Astrocyte of the spinal cord (primary cell): ENCODE measurements at regions not wholly inside any gene's neighbourhood (a gene's known extent, or its start where the extent isn't known, plus 50 kb on each side); places are given as distances from the start of the nearest gene placed in this dataset.

Source experiments
- DNase-seq: peaks from one replicate; pipeline ENCODE4 v3.0.0; 2011; ENCODE audit warnings: low read depth, low spot score
- H3K4me3 ChIP-seq: 2 replicates; pipeline ENCODE4 v1.5.1; 2011; ENCODE audit warnings: low read depth, mild to moderate bottlenecking, low read length, moderate library complexity
- in situ Hi-C: cut with HindIII; loops from 2 replicates; pipeline ENCODE4 v1.10.0; 2017; ENCODE audit warnings: low sequenced_read_pairs
- TF ChIP-seq, protein P1 (sequence below): IDR thresholded peaks from 2 replicates; pipeline ENCODE4 v1.5.1; 2012; ENCODE audit warnings: low read depth, mild to moderate bottlenecking, low read length, inconsistent platforms

DNA sequence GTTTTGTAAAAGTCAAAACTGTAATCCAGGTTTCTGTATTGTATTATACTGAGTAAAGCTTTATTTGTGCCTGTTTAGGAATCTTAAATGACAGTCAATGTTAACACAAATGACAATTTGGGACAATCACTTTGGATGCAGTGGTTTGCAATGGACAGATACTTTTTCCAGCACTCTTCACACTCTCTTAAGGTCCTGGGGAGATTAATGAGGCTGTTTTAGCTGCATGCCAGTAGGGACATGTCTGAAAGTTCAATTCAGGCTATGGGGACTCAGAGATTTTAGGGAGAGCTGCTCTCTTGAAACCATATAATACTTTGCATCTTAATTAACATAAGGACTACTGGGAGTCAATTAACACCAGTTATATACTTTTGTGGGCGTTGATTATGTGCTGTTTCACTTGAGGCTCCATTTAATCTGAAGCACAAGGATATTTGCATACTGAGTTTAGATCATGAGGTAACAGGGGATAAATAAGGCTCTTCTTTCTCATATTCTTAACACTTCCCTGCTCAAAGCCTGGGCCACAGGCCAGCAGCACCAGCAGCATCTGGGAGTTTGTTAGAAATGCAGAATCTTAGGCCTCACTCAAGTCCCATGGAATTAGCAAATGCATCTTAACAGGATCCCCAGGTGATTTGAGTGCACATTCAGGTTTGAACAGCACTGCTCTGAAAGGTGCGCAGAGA is 972.8 kb downstream of the PLOD2 start:
- in situ Hi-C loops = no loop called here
- no peak overlapping the region for H3K4me3 ChIP-seq
- TF ChIP-seq, protein P1, sequence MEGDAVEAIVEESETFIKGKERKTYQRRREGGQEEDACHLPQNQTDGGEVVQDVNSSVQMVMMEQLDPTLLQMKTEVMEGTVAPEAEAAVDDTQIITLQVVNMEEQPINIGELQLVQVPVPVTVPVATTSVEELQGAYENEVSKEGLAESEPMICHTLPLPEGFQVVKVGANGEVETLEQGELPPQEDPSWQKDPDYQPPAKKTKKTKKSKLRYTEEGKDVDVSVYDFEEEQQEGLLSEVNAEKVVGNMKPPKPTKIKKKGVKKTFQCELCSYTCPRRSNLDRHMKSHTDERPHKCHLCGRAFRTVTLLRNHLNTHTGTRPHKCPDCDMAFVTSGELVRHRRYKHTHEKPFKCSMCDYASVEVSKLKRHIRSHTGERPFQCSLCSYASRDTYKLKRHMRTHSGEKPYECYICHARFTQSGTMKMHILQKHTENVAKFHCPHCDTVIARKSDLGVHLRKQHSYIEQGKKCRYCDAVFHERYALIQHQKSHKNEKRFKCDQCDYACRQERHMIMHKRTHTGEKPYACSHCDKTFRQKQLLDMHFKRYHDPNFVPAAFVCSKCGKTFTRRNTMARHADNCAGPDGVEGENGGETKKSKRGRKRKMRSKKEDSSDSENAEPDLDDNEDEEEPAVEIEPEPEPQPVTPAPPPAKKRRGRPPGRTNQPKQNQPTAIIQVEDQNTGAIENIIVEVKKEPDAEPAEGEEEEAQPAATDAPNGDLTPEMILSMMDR = no peak
- no peak for DNase-seq

DNA sequence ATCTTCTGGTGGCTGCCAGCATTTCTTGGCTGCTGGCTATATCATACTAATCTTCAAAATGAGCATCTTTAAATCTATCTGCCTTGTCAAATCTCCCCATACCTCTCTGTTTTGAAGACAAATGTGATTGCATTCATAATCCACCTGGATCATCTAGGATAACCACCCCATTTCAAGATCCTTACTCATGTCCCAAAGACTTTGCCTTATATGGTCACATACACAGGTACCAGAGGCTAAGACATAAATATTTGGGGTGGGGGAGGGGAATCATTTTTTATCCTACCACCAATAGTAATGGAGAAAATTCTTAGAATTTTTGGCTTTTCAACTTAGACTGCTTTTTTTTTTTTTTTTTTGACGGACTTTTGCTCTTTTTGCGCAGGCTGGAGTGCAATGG is 970.8 kb downstream of the PLOD2 start:
- TF ChIP-seq, protein P1 = no peak
- no peak for DNase-seq
- in situ Hi-C loops = no loop called here
- H3K4me3 ChIP-seq = no peak overlapping the region

DNA sequence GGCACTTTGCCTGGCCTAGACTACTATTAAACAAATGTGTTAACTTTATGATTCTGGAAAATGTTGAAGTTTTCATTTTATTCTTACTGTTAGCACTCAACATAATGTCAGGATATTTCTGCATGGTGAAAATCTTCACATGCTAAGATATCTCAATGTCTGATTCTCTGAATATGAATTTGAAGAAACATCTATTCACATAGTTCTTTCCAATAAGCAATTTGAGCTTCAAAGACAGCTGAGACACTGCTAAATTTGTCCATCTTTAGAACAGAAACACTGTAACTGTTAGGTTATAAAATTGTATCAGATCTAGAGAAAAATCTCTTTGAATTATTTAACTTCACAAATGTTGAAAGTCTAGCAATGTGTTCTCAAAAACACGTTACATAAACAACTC is 970.2 kb downstream of the PLOD2 start:
- in situ Hi-C loops = no loop called here
- H3K4me3 ChIP-seq = no peak overlapping the region
- no peak for DNase-seq
- TF ChIP-seq, protein P1 = no peak

DNA sequence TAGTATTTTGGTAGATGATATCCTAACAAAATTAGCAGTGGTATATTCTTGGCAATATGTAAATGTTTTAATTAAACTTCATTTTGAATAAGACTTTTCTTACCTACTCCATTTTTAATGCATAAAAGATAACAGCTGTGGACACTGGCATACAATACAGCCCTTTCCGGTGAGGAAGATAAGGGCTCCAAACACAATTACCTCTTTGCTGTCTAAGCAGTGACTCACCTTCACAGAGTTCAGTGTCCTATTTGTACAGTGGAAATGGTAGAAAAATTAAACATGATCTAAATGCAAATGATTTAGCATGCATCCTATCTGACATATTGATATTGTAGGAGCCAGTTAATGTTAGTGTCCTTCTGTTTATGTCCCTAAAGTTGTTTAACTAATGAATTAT is 969.4 kb downstream of the PLOD2 start:
- in situ Hi-C loops = no loop called here
- DNase-seq = no peak
- H3K4me3 ChIP-seq = no peak overlapping the region
- TF ChIP-seq, protein P1 = no peak

DNA sequence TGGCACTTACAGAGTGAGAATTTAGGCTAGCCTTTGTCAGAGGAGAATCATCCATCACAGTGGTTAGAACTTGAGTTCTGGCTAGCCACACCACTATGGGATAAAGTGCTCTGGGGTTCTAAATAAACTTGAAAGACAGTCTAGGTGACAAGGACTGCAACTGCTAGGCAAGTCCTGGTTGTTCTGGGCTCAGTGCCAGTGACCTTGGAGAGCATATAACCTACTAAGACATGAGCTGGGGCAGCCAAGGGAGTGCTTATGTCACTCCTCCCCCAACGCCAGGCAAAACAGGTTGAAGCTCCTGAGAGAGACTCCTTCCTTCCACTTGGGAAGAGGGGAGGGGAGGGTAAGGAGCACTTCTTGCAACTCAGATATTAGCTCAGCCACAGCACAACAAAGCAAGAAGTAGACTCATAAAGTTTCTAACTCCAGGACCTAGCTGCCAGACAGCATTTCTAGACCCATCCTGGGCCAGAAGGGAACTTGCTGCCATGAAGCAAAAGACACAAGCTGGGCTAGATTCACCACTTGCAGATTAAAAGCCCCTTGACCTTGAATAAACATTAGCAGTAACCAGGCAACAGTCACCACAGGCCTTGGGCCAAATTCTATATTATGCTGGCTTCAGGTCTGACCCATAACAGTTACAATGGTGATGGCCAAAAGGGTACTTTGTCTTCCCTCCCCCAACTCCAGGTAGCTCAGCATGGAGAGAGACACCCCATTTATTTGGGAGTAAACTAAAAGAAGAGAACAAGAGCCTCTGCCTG is 963.7 kb downstream of the PLOD2 start:
- TF ChIP-seq, protein P1 = no peak
- no peak overlapping the region for H3K4me3 ChIP-seq
- DNase-seq = no peak
- in situ Hi-C loops = no loop called here

DNA sequence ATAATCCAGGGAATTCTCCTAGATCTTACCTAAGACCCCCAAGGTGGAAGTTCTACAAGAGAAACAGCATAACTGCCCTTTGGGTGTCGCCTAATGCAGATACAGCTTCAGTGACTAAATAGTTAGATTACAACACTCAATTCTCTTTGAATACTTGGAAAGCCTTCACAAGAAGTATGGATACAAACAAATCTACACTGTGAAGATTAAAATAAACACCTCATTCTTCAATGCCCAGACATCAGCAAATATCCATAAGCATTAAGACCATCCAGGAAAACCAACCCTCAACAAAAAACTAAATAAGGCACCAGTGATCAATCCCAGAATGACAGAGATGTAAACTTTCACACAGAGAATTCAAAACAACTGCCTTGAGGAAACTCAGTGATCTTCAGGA is 963.2 kb downstream of the PLOD2 start:
- no peak for DNase-seq
- H3K4me3 ChIP-seq = no peak overlapping the region
- TF ChIP-seq, protein P1 = no peak
- in situ Hi-C loops = no loop called here
